Fibroblast of lung (primary cell): ENCODE measurements at regions not wholly inside any gene's neighbourhood (a gene's known extent, or its start where the extent isn't known, plus 50 kb on each side); places are given as distances from the start of the nearest gene placed in this dataset.

ENCODE experiments used
- CTCF ChIP-seq, 2 donors: IDR thresholded peaks in 1 of 2; conservative IDR thresholded peaks in 1 of 2; 1 replicate in 1 of 2; 2 replicates in 1 of 2; pipeline ENCODE4 v1.5.1; 2011 to 2012; ENCODE audit warnings: low read length in 2 of 2, control low read depth in 1 of 2, inconsistent platforms in 1 of 2, low read depth in 1 of 2, mild to moderate bottlenecking in 1 of 2
- EZH2 ChIP-seq: IDR thresholded peaks from 2 replicates; pipeline ENCODE4 v1.5.1; 2012; ENCODE audit warnings: low read length, control low read depth, mild to moderate bottlenecking; ENCODE audit errors: missing control alignments

- TF ChIP-seq EZH2 (no peak), CTCF (conservative IDR thresholded peaks at IDR 0.05 in 1 of 2, IDR thresholded peaks at IDR 0.05 in 1 of 2; ENCODE audit: low read depth in 1 of 2, low read length in 2 of 2) (no peak)
These were observed 123.7 kb downstream of the QPCT start for GRCh38 chr2:37468170-37468569.
